ENCODE measurements at regions not wholly inside any gene's neighbourhood (a gene's known extent, or its start where the extent isn't known, plus 50 kb on each side); places are given as distances from the start of the nearest gene placed in this dataset.

GRCh38 chr11:119486691-119487259 lies 63.8 kb upstream of the THY1 start:
- Histone ChIP-seq H3K36me3 (ENCODE audit: insufficient read depth, low read length) (no peaks in the 10 kb centered on the region), H3K4me1 (ENCODE audit: control insufficient read depth, insufficient read depth, low read length) (no peaks in the 10 kb centered on the region), H3K4me3 (ENCODE audit: low read length) (no peak overlapping the region), H3K9me3 (replicated peaks; ENCODE audit: low read length) (no peaks in the 10 kb centered on the region), H3K4me2 (ENCODE audit: low read length) (no peak overlapping the region), H3K27me3 (ENCODE audit: control insufficient read depth, insufficient read depth, low read length) (peaks cover 73% of the 10 kb centered on the region), H3K9ac (ENCODE audit: low read depth, low read length) (no peak overlapping the region)

GRCh38 chr11:119486016-119486415 lies 63.0 kb upstream of the THY1 start:
- no peaks in the 10 kb centered on the region for H3K9me3 ChIP-seq (replicated peaks; ENCODE audit: low read length)
- no peak overlapping the region for H3K4me2 ChIP-seq (ENCODE audit: low read length)
- H3K27me3 ChIP-seq (ENCODE audit: control insufficient read depth, insufficient read depth, low read length): peaks cover 71% of the 10 kb centered on the region
- H3K4me3 ChIP-seq (ENCODE audit: low read length): no peak overlapping the region
- H3K4me1 ChIP-seq (ENCODE audit: control insufficient read depth, insufficient read depth, low read length): peaks cover 2% of the 10 kb centered on the region
- H3K9ac ChIP-seq (ENCODE audit: low read depth, low read length): no peak overlapping the region
- H3K36me3 ChIP-seq (ENCODE audit: insufficient read depth, low read length): no peaks in the 10 kb centered on the region

- H3K36me3 ChIP-seq (ENCODE audit: insufficient read depth, low read length): no peaks in the 10 kb centered on the region
- no peaks in the 10 kb centered on the region for H3K9me3 ChIP-seq (replicated peaks; ENCODE audit: low read length)
- no peak overlapping the region for H3K4me2 ChIP-seq (ENCODE audit: low read length)
- H3K9ac ChIP-seq (ENCODE audit: low read depth, low read length): no peak overlapping the region
- H3K27me3 ChIP-seq (ENCODE audit: control insufficient read depth, insufficient read depth, low read length): peaks cover 62% of the 10 kb centered on the region
- H3K4me1 ChIP-seq (ENCODE audit: control insufficient read depth, insufficient read depth, low read length): peaks cover 8% of the 10 kb centered on the region
- H3K4me3 ChIP-seq (ENCODE audit: low read length): no peak overlapping the region
Observed at GRCh38 chr11:119484741-119485605, 62.0 kb upstream of the THY1 start.

- Histone ChIP-seq H3K4me3 (ENCODE audit: low read length) (no peak overlapping the region), H3K27me3 (ENCODE audit: control insufficient read depth, insufficient read depth, low read length) (peaks cover 51% of the 10 kb centered on the region), H3K36me3 (ENCODE audit: insufficient read depth, low read length) (no peaks in the 10 kb centered on the region), H3K9me3 (replicated peaks; ENCODE audit: low read length) (no peaks in the 10 kb centered on the region), H3K9ac (ENCODE audit: low read depth, low read length) (no peak overlapping the region), H3K4me1 (ENCODE audit: control insufficient read depth, insufficient read depth, low read length) (peaks cover 8% of the 10 kb centered on the region), H3K4me2 (ENCODE audit: low read length) (no peak overlapping the region)
Observed at GRCh38 chr11:119483881-119484371, 61.0 kb upstream of the THY1 start.

GRCh38 chr11:119483341-119483880 lies 60.4 kb upstream of the THY1 start:
- H3K4me1 ChIP-seq (ENCODE audit: control insufficient read depth, insufficient read depth, low read length): peaks cover 8% of the 10 kb centered on the region
- H3K9me3 ChIP-seq (replicated peaks; ENCODE audit: low read length): no peaks in the 10 kb centered on the region
- no peak overlapping the region for H3K4me2 ChIP-seq (ENCODE audit: low read length)
- no peak overlapping the region for H3K4me3 ChIP-seq (ENCODE audit: low read length)
- no peaks in the 10 kb centered on the region for H3K36me3 ChIP-seq (ENCODE audit: insufficient read depth, low read length)
- H3K9ac ChIP-seq (ENCODE audit: low read depth, low read length): no peak overlapping the region
- peaks cover 50% of the 10 kb centered on the region for H3K27me3 ChIP-seq (ENCODE audit: control insufficient read depth, insufficient read depth, low read length)

GRCh38 chr11:119482521-119483011 lies 59.6 kb upstream of the THY1 start:
- no peaks in the 10 kb centered on the region for H3K36me3 ChIP-seq (ENCODE audit: insufficient read depth, low read length)
- H3K9ac ChIP-seq (ENCODE audit: low read depth, low read length): no peak overlapping the region
- H3K9me3 ChIP-seq (replicated peaks; ENCODE audit: low read length): no peaks in the 10 kb centered on the region
- peaks cover 43% of the 10 kb centered on the region for H3K27me3 ChIP-seq (ENCODE audit: control insufficient read depth, insufficient read depth, low read length)
- no peak overlapping the region for H3K4me2 ChIP-seq (ENCODE audit: low read length)
- no peak overlapping the region for H3K4me3 ChIP-seq (ENCODE audit: low read length)
- peaks cover 8% of the 10 kb centered on the region for H3K4me1 ChIP-seq (ENCODE audit: control insufficient read depth, insufficient read depth, low read length)

- peaks cover 40% of the 10 kb centered on the region for H3K27me3 ChIP-seq (ENCODE audit: control insufficient read depth, insufficient read depth, low read length)
- H3K36me3 ChIP-seq (ENCODE audit: insufficient read depth, low read length): no peaks in the 10 kb centered on the region
- no peaks in the 10 kb centered on the region for H3K9me3 ChIP-seq (replicated peaks; ENCODE audit: low read length)
- no peak overlapping the region for H3K4me2 ChIP-seq (ENCODE audit: low read length)
- H3K4me1 ChIP-seq (ENCODE audit: control insufficient read depth, insufficient read depth, low read length): peaks cover 8% of the 10 kb centered on the region
- H3K9ac ChIP-seq (ENCODE audit: low read depth, low read length): no peak overlapping the region
- no peak overlapping the region for H3K4me3 ChIP-seq (ENCODE audit: low read length)
Observed at GRCh38 chr11:119481667-119482400, 58.9 kb upstream of the THY1 start.

- Histone ChIP-seq H3K27me3 (ENCODE audit: control insufficient read depth, insufficient read depth, low read length) (peaks cover 42% of the 10 kb centered on the region), H3K36me3 (ENCODE audit: insufficient read depth, low read length) (no peaks in the 10 kb centered on the region), H3K4me3 (ENCODE audit: low read length) (no peak overlapping the region), H3K9me3 (replicated peaks; ENCODE audit: low read length) (no peaks in the 10 kb centered on the region), H3K4me2 (ENCODE audit: low read length) (peak overlapping the region; percentile 12), H3K9ac (ENCODE audit: low read depth, low read length) (no peak overlapping the region), H3K4me1 (ENCODE audit: control insufficient read depth, insufficient read depth, low read length) (peaks cover 8% of the 10 kb centered on the region)
Observed at GRCh38 chr11:119481021-119481666, 58.2 kb upstream of the THY1 start.

GRCh38 chr11:119480380-119481020 lies 57.5 kb upstream of the THY1 start:
- no peak overlapping the region for H3K4me3 ChIP-seq (ENCODE audit: low read length)
- no peak overlapping the region for H3K4me2 ChIP-seq (ENCODE audit: low read length)
- no peaks in the 10 kb centered on the region for H3K9me3 ChIP-seq (replicated peaks; ENCODE audit: low read length)
- H3K4me1 ChIP-seq (ENCODE audit: control insufficient read depth, insufficient read depth, low read length): peaks cover 8% of the 10 kb centered on the region
- no peaks in the 10 kb centered on the region for H3K36me3 ChIP-seq (ENCODE audit: insufficient read depth, low read length)
- H3K27me3 ChIP-seq (ENCODE audit: control insufficient read depth, insufficient read depth, low read length): peaks cover 37% of the 10 kb centered on the region
- H3K9ac ChIP-seq (ENCODE audit: low read depth, low read length): no peak overlapping the region

GRCh38 chr11:119479685-119480275 lies 56.8 kb upstream of the THY1 start:
- H3K27me3 ChIP-seq (ENCODE audit: control insufficient read depth, insufficient read depth, low read length): peaks cover 35% of the 10 kb centered on the region

More at GRCh38 chr11:119479685-119480275, 56.8 kb upstream of the THY1 start:
- peaks cover 12% of the 10 kb centered on the region for H3K4me1 ChIP-seq (ENCODE audit: control insufficient read depth, insufficient read depth, low read length)
- H3K9ac ChIP-seq (ENCODE audit: low read depth, low read length): no peak overlapping the region
- H3K9me3 ChIP-seq (replicated peaks; ENCODE audit: low read length): no peaks in the 10 kb centered on the region
- H3K4me2 ChIP-seq (ENCODE audit: low read length): no peak overlapping the region
- H3K4me3 ChIP-seq (ENCODE audit: low read length): no peak overlapping the region
- no peaks in the 10 kb centered on the region for H3K36me3 ChIP-seq (ENCODE audit: insufficient read depth, low read length)

Measured in skeletal muscle satellite cell (primary cell).